ENCODE measurements at regions not wholly inside any gene's neighbourhood (a gene's known extent, or its start where the extent isn't known, plus 50 kb on each side); places are given as distances from the start of the nearest gene placed in this dataset.
"Not testable (repeated sequence)": the region's sequence is repeated elsewhere in the genome, so short reads cannot be mapped to it uniquely, and the experiment has no call there.

DNA sequence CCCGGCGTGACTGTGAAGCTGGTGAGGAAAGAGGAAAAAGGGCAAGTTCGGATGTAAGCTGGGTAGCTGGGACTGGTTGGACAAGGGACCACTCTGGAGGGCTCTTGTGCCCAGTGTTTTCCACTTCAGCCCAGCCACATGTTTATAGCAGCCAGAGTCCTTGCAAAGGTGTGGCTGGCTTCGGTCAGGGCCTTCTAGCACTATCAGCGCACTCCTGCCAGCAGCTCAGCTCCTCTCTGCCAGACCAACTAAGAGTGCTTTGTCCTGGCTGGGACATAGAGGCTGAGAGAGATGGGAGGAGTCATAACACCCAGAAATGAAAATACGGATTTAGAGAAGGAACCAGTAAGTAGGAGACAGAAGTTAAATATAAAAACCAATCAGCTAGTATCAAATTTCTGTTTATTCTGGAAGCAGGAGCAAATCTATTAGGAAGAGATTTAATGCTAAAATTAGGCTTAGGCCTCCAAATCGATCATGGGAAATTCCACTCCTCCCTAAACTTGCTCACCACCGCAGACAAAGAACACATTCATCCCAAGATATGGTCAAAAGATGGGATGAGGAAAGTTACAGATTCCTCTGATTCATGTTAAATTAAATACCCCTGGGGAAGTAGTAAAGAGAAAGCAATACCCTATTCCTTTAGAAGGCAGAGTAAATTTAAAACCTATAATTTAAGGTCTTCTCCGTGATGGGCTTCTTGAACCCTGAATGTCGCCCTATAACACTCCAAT, 135.0 kb downstream of the RALA start:
- Histone ChIP-seq H3K36me3 (ENCODE audit: control insufficient read depth, insufficient read depth, low read length) (no peaks in the 10 kb centered on the region; the same call in 1 of the 2 replicates), H3K27me3 (replicated peaks; ENCODE audit: control insufficient read depth, insufficient read depth, low read length) (no peaks in the 10 kb centered on the region), H3K4me3 (replicated peaks; ENCODE audit: low read depth, low read length) (no peak overlapping the region)
- DNase-seq (ENCODE audit: extremely low read depth, insufficient read length): no peak
- TF ChIP-seq, protein P1, sequence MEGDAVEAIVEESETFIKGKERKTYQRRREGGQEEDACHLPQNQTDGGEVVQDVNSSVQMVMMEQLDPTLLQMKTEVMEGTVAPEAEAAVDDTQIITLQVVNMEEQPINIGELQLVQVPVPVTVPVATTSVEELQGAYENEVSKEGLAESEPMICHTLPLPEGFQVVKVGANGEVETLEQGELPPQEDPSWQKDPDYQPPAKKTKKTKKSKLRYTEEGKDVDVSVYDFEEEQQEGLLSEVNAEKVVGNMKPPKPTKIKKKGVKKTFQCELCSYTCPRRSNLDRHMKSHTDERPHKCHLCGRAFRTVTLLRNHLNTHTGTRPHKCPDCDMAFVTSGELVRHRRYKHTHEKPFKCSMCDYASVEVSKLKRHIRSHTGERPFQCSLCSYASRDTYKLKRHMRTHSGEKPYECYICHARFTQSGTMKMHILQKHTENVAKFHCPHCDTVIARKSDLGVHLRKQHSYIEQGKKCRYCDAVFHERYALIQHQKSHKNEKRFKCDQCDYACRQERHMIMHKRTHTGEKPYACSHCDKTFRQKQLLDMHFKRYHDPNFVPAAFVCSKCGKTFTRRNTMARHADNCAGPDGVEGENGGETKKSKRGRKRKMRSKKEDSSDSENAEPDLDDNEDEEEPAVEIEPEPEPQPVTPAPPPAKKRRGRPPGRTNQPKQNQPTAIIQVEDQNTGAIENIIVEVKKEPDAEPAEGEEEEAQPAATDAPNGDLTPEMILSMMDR (IDR thresholded peaks at IDR 0.05; ENCODE audit: insufficient read depth, low read length, poor library complexity, severe bottlenecking): no peak

DNA sequence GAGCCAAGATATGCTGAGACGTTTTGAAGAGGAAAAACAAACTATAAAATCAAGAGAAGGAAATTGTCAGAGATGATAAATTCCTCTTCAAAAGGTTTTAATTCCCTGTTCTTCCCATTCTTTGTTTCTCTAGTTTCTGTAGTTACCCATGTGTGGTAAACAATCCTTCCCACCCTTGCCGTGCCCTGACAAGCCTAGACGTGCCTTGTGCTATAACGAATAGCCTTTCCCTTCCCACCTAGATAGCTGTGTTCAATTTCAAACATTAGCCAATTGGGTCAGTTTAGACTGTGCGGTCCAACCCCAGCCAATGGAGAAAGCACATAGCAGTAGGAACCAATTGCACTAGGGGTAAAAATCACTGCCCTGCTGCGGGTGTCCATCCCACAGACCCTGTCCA, 138.1 kb downstream of the RALA start:
- TF ChIP-seq, protein P1 (IDR thresholded peaks at IDR 0.05; ENCODE audit: insufficient read depth, low read length, poor library complexity, severe bottlenecking): no peak
- DNase-seq (ENCODE audit: extremely low read depth, insufficient read length): no peak

DNA sequence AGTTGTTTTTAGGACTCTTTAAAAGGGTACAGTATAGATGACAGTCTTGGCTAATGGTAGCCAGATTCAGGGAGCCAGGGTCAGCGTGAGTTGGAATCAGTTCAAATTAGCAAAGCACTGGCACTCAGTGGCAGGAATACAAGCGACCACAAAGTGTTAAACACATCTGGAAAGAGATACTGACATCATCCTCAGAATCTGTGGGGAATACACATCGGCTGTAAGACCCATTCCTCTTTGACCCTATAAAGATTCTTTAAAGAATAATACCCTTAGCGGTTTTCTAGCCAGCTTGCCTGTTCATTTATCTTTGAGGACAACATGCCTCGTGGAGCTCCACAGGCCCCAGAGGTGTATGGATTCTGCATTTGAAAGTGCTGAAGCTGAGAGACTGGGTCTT, 139.1 kb downstream of the RALA start:
- H3K27me3 ChIP-seq (replicated peaks; ENCODE audit: control insufficient read depth, insufficient read depth, low read length); H3K36me3 ChIP-seq (ENCODE audit: control insufficient read depth, insufficient read depth, low read length); H3K4me3 ChIP-seq (replicated peaks; ENCODE audit: low read depth, low read length); DNase-seq (ENCODE audit: extremely low read depth, insufficient read length): not testable (repeated sequence)

More for the DNA sequence above, 138.1 kb downstream of the RALA start:
- Histone ChIP-seq H3K4me3 (replicated peaks; ENCODE audit: low read depth, low read length) (no peak overlapping the region), H3K27me3 (replicated peaks; ENCODE audit: control insufficient read depth, insufficient read depth, low read length) (no peaks in the 10 kb centered on the region), H3K36me3 (ENCODE audit: control insufficient read depth, insufficient read depth, low read length) (no peaks in the 10 kb centered on the region)

DNA sequence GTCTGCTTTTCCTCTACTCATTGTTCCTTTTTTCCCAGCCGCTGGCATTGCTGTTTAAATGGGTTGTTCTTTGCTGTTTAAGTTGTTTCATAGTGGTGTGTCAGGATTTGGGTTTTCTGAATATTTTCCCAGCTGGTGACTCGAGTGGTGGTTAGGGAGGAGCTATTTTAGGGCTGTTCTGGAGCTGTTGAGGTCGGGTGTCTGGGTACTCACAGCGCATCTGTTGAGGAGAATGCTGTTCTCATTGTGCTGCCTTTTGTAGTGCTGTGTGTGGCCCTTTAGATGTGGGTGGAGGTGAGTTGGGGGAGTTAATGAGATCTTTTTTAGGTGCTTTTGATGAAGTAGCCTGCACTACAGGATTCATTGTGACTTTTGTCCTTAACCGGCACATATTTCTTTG, 139.5 kb downstream of the RALA start:
- not testable (repeated sequence) for H3K27me3 ChIP-seq (replicated peaks; ENCODE audit: control insufficient read depth, insufficient read depth, low read length); H3K4me3 ChIP-seq (replicated peaks; ENCODE audit: low read depth, low read length); H3K36me3 ChIP-seq (ENCODE audit: control insufficient read depth, insufficient read depth, low read length); DNase-seq (ENCODE audit: extremely low read depth, insufficient read length)

DNA sequence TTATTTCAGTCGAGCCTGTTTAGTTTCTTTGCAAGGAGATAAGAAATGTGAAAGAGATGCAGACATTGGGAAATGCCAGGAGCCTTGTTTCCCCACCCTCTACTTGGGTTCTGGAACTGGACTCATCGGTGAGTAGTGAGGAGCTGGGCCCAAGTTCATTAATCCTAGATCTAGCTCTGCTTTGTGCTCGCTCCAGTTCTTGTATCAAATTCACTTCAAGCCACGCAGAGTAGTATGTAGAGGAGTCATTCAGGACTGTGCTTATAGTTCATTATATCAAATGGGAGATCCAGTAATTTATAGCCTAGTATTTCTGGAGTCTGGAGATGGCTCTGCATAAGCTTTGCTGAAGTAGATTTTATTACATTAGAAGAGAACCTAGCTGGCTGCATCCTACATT, 142.5 kb downstream of the RALA start:
- not testable (repeated sequence) for DNase-seq (ENCODE audit: extremely low read depth, insufficient read length); H3K36me3 ChIP-seq (ENCODE audit: control insufficient read depth, insufficient read depth, low read length); H3K27me3 ChIP-seq (replicated peaks; ENCODE audit: control insufficient read depth, insufficient read depth, low read length); H3K4me3 ChIP-seq (replicated peaks; ENCODE audit: low read depth, low read length)

DNA sequence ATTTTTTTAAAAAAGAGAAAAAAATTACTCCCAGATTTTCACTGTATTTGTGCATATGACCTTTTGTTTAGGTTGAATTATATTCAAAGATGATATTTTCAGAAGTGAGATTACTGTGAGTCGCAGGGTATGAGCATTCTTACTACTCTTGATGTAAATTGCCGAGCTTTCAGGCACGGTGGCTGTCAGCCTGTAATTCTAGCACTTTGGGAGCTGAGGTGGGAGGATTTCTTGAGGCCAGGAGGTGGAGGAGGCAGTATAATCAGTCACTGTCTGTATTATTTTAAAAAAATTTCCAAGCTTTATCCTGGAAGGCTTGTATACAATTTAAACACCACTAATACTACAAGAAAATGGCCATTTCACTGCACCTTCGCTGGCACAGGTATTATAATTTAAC, 145.1 kb downstream of the RALA start:
- H3K4me3 ChIP-seq (replicated peaks; ENCODE audit: low read depth, low read length); H3K27me3 ChIP-seq (replicated peaks; ENCODE audit: control insufficient read depth, insufficient read depth, low read length); H3K36me3 ChIP-seq (ENCODE audit: control insufficient read depth, insufficient read depth, low read length); DNase-seq (ENCODE audit: extremely low read depth, insufficient read length): not testable (repeated sequence)

DNA sequence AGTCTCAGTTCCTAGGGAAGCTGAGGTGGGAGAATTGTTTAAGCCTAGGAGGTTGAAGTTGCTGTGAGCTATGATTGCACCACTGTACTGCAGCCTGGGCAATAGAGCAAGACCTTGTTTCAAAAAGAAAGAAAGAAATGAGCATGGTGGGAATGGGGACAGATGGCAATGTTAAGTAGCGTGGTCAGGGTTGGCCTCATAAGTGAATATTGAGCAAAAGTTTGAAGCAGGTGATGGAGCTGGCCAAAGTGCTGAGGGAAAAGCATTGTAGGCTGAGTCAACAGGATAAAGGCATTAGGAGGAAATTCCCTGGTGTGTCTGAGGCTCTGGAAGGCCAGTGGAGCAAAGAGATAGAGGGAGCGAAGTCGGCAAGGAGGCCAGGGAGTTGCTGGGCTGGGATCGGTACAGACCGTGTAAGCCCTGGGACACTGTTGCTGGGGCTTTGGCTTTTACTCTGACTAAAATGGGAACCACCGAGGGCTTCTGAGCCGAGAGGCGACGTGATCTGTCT, 151.0 kb downstream of the RALA start:
- DNase-seq (ENCODE audit: extremely low read depth, insufficient read length); H3K27me3 ChIP-seq (replicated peaks; ENCODE audit: control insufficient read depth, insufficient read depth, low read length): not testable (repeated sequence)

DNA sequence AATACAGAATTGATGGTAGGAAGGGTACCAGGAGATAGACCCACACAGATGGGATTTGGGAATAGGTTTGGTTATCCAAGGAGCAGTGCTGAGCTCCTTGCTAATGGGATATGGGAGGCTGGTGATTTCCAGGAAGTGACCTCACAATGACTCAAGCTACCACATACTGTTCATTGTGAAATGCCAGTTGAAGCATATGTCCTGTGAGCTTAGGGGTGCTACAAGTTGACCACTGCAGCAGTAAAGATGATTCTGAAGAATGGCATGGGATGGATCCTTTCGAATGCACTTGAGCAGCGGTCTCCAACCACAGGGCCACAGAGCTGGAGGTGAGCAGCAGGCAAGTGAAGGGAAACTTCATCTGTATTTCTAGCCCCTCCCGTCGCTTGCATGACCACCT, 158.2 kb downstream of the RALA start:
- H3K36me3 ChIP-seq (ENCODE audit: control insufficient read depth, insufficient read depth, low read length); H3K4me3 ChIP-seq (replicated peaks; ENCODE audit: low read depth, low read length); H3K27me3 ChIP-seq (replicated peaks; ENCODE audit: control insufficient read depth, insufficient read depth, low read length); DNase-seq (ENCODE audit: extremely low read depth, insufficient read length): not testable (repeated sequence)

More for the DNA sequence above, 151.0 kb downstream of the RALA start:
- H3K36me3 ChIP-seq (ENCODE audit: control insufficient read depth, insufficient read depth, low read length); H3K4me3 ChIP-seq (replicated peaks; ENCODE audit: low read depth, low read length): not testable (repeated sequence)

DNA sequence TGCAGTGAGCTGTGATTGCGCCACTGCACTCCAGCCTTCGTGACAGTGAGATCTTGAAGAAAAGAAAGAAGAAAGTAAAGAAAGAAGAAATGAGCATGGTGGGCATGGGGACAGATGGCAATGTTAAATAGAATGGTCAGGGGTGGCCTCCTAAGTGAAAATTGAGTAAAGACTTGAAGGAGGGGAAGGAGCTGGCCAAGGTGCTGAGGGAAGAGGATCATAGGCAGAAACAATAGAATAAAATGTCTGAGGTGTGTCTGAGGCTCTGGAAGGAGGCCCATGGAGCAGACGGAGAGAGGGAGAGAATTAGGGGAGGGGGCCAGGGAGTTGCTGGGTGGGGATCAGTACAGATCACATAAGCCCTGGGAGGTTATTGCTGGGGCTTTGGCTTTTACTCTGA, 163.1 kb downstream of the RALA start:
- not testable (repeated sequence) for H3K4me3 ChIP-seq (replicated peaks; ENCODE audit: low read depth, low read length); H3K36me3 ChIP-seq (ENCODE audit: control insufficient read depth, insufficient read depth, low read length); DNase-seq (ENCODE audit: extremely low read depth, insufficient read length)

DNA sequence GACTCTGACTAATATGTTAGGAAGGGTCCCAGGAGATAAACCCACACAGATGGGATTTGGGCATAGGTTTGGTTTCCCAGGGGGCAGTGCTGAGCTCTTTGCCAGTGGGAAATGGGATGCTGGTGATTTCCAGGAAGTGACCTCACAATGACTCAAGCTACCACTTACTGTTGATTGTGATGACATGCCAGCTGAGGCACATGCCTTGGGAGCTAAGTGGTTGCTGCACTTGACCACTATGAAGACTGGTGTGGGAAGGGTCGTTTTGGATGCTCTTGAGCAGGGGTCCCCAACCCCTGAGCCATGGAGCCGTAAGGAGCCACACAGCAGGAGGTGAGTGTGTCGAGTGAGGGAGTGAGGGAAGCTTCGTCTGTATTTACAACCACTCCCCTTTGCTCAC, 159.0 kb upstream of the CDK13 start:
- H3K27me3 ChIP-seq (replicated peaks; ENCODE audit: control insufficient read depth, insufficient read depth, low read length); H3K36me3 ChIP-seq (ENCODE audit: control insufficient read depth, insufficient read depth, low read length); DNase-seq (ENCODE audit: extremely low read depth, insufficient read length); H3K4me3 ChIP-seq (replicated peaks; ENCODE audit: low read depth, low read length): not testable (repeated sequence)

More for the DNA sequence above, 163.1 kb downstream of the RALA start:
- H3K27me3 ChIP-seq (replicated peaks; ENCODE audit: control insufficient read depth, insufficient read depth, low read length): not testable (repeated sequence)

DNA sequence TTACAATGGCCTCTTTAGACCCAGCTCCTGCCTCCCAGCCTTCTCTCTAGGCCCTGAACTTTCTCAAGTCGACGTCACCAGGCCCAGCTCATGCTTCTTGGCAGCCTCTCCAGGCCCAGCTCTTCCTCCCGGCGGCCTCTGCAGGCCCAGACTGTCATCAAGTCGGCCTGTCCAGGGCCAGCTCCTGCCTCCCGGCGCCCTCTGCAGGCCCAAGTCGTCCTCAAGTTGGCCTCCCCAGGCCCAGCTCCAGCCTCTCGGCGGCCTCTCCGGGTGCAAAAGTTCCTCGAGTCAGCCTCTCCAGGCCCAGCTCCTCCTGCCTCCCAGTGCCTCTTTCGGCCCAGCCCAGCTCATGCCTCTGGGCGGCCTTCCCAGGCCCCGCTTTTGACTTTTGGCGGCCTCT, 158.1 kb upstream of the CDK13 start:
- not testable (repeated sequence) for DNase-seq (ENCODE audit: extremely low read depth, insufficient read length); H3K4me3 ChIP-seq (replicated peaks; ENCODE audit: low read depth, low read length)

DNA sequence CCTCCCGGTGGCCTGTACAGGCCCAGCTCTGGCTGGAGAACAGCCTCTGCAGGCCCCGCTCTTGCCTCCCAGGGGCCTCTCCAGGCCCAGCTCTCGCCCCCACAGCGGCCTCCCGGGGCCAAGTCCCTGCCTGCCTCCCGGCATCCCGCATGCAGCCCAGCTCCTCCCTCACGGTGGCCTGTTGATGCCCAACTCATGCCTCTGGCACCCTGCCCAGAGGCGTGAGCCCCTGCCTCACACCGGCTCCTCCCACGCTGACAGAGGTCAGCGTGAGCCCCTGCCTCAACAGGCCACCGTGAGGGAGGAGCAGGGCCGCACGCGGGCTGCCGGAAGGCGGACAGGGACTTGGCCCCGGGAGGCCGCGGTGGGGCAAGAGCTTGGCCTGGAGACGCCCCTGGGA, 157.0 kb upstream of the CDK13 start:
- H3K36me3 ChIP-seq (ENCODE audit: control insufficient read depth, insufficient read depth, low read length); DNase-seq (ENCODE audit: extremely low read depth, insufficient read length): not testable (repeated sequence)

More for the DNA sequence above, 158.1 kb upstream of the CDK13 start:
- not testable (repeated sequence) for H3K36me3 ChIP-seq (ENCODE audit: control insufficient read depth, insufficient read depth, low read length); H3K27me3 ChIP-seq (replicated peaks; ENCODE audit: control insufficient read depth, insufficient read depth, low read length)

More for the DNA sequence above, 157.0 kb upstream of the CDK13 start:
- not testable (repeated sequence) for H3K4me3 ChIP-seq (replicated peaks; ENCODE audit: low read depth, low read length); H3K27me3 ChIP-seq (replicated peaks; ENCODE audit: control insufficient read depth, insufficient read depth, low read length)

Data from GM06990 (cell line).